ACC112 (cell line): ENCODE measurements at regions not wholly inside any gene's neighbourhood (a gene's known extent, or its start where the extent isn't known, plus 50 kb on each side); places are given as distances from the start of the nearest gene placed in this dataset.

Experiments used
- H2AFZ ChIP-seq: fragments of 200-600 bp; sonication (generic); one replicate; pipeline ENCODE4 v1.6.0; 2017; ENCODE audit warnings: antibody characterized with exemption, low read length; ENCODE audit not compliant: unreplicated experiment
- H3K27ac ChIP-seq: fragments of 200-600 bp; sonication (generic); 2 replicates; pipeline ENCODE4 v1.5.1; 2014; ENCODE audit warnings: low read depth, mild to moderate bottlenecking, antibody characterized with exemption, low read length, moderate library complexity
- H3K27me3 ChIP-seq: fragments of 200-600 bp; sonication (generic); 2 replicates; pipeline ENCODE4 v1.6.1; 2014; ENCODE audit warnings: mild to moderate bottlenecking, antibody characterized with exemption, low read length, moderate library complexity, mixed read lengths; ENCODE audit not compliant: insufficient read depth
- H3K36me3 ChIP-seq: fragments of 200-600 bp; sonication (generic); 2 replicates; pipeline ENCODE4 v1.6.1; 2016; ENCODE audit warnings: mild to moderate bottlenecking, antibody characterized with exemption, low read length, moderate library complexity, mixed read lengths; ENCODE audit not compliant: insufficient read depth
- H3K4me1 ChIP-seq: fragments of 200-600 bp; sonication (generic); one replicate; pipeline ENCODE4 v1.6.1; 2016; ENCODE audit warnings: low read length, mixed read lengths; ENCODE audit not compliant: insufficient read depth, unreplicated experiment, control insufficient read depth
- H3K4me3 ChIP-seq: fragments of 200-600 bp; sonication (generic); 2 replicates; pipeline ENCODE4 v1.5.1; 2014; ENCODE audit warnings: mild to moderate bottlenecking, low read depth, low read length
- H3K79me2 ChIP-seq: fragments of 200-600 bp; sonication (generic); one replicate; pipeline ENCODE4 v1.6.0; 2016; ENCODE audit warnings: low read length; ENCODE audit not compliant: control insufficient read depth, unreplicated experiment, insufficient read depth

GRCh38 chr19:28456708-28457320 lies 756.1 kb downstream of the UQCRFS1 start:
- Histone ChIP-seq H3K27me3 (no peaks in the 10 kb centered on the region), H2AFZ (no peak overlapping the region), H3K79me2 (no peaks in the 10 kb centered on the region), H3K4me3 (no peak overlapping the region), H3K36me3 (no peaks in the 10 kb centered on the region), H3K4me1 (no peaks in the 10 kb centered on the region), H3K27ac (no peak overlapping the region)

GRCh38 chr19:28456252-28456651 lies 756.7 kb downstream of the UQCRFS1 start:
- Histone ChIP-seq H3K79me2 (no peaks in the 10 kb centered on the region), H3K4me1 (no peaks in the 10 kb centered on the region), H3K36me3 (no peaks in the 10 kb centered on the region), H3K4me3 (no peak overlapping the region), H3K27ac (no peak overlapping the region), H3K27me3 (no peaks in the 10 kb centered on the region), H2AFZ (no peak overlapping the region)

GRCh38 chr19:28454083-28454482 lies 758.9 kb downstream of the UQCRFS1 start:
- H3K27me3 ChIP-seq, result no peaks in the 10 kb centered on the region
- H3K79me2 ChIP-seq, result no peaks in the 10 kb centered on the region
- H3K4me1 ChIP-seq, result no peaks in the 10 kb centered on the region
- H3K4me3 ChIP-seq, result no peak overlapping the region
- no peaks in the 10 kb centered on the region for H3K36me3 ChIP-seq
- no peak overlapping the region for H3K27ac ChIP-seq
- H2AFZ ChIP-seq, result no peak overlapping the region

GRCh38 chr19:28453420-28453819 lies 759.5 kb downstream of the UQCRFS1 start:
- Histone ChIP-seq H3K27me3 (no peaks in the 10 kb centered on the region), H3K79me2 (no peaks in the 10 kb centered on the region), H3K36me3 (no peaks in the 10 kb centered on the region), H2AFZ (no peak overlapping the region), H3K4me3 (no peak overlapping the region), H3K4me1 (no peaks in the 10 kb centered on the region), H3K27ac (no peak overlapping the region)

- Histone ChIP-seq H3K4me3 (no peak overlapping the region), H3K79me2 (no peaks in the 10 kb centered on the region), H3K36me3 (no peaks in the 10 kb centered on the region)
These were observed 763.1 kb downstream of the UQCRFS1 start for GRCh38 chr19:28449803-28450202.

GRCh38 chr19:28446511-28446910 lies 766.4 kb downstream of the UQCRFS1 start:
- Histone ChIP-seq H3K4me3 (no peak overlapping the region), H3K36me3 (no peaks in the 10 kb centered on the region)

More at GRCh38 chr19:28449803-28450202, 763.1 kb downstream of the UQCRFS1 start:
- no peak overlapping the region for H2AFZ ChIP-seq
- no peaks in the 10 kb centered on the region for H3K27me3 ChIP-seq
- H3K27ac ChIP-seq, result no peak overlapping the region
- no peaks in the 10 kb centered on the region for H3K4me1 ChIP-seq

GRCh38 chr19:28445826-28446225 lies 767.1 kb downstream of the UQCRFS1 start:
- Histone ChIP-seq H3K79me2 (no peaks in the 10 kb centered on the region), H3K4me1 (no peaks in the 10 kb centered on the region), H3K36me3 (no peaks in the 10 kb centered on the region), H3K4me3 (no peak overlapping the region), H2AFZ (peak overlapping the region; percentile 38), H3K27ac (no peak overlapping the region), H3K27me3 (no peaks in the 10 kb centered on the region)

More at GRCh38 chr19:28446511-28446910, 766.4 kb downstream of the UQCRFS1 start:
- no peak overlapping the region for H3K27ac ChIP-seq
- no peaks in the 10 kb centered on the region for H3K4me1 ChIP-seq
- no peaks in the 10 kb centered on the region for H3K27me3 ChIP-seq
- H3K79me2 ChIP-seq, result no peaks in the 10 kb centered on the region
- H2AFZ ChIP-seq, result no peak overlapping the region

- Histone ChIP-seq H2AFZ (no peak overlapping the region), H3K27ac (no peak overlapping the region), H3K27me3 (no peaks in the 10 kb centered on the region), H3K4me1 (no peaks in the 10 kb centered on the region), H3K79me2 (no peaks in the 10 kb centered on the region), H3K36me3 (no peaks in the 10 kb centered on the region), H3K4me3 (no peak overlapping the region)
These were observed 768.6 kb downstream of the UQCRFS1 start for GRCh38 chr19:28444362-28444761.

- Histone ChIP-seq H3K36me3 (no peaks in the 10 kb centered on the region), H3K27ac (no peak overlapping the region), H3K79me2 (no peaks in the 10 kb centered on the region), H3K4me1 (no peaks in the 10 kb centered on the region), H3K4me3 (no peak overlapping the region), H3K27me3 (no peaks in the 10 kb centered on the region), H2AFZ (no peak overlapping the region)
These were observed 769.6 kb downstream of the UQCRFS1 start for GRCh38 chr19:28443361-28443760.

- Histone ChIP-seq H3K27ac (no peak overlapping the region), H3K27me3 (peaks cover 3% of the 10 kb centered on the region; the same call in 1 of the 2 replicates), H3K36me3 (no peaks in the 10 kb centered on the region), H2AFZ (no peak overlapping the region), H3K4me3 (no peak overlapping the region), H3K79me2 (no peaks in the 10 kb centered on the region), H3K4me1 (no peaks in the 10 kb centered on the region)
These were observed 775.3 kb downstream of the UQCRFS1 start for GRCh38 chr19:28437390-28438346.

- Histone ChIP-seq H3K27me3 (peaks cover 3% of the 10 kb centered on the region; the same call in 1 of the 2 replicates), H3K79me2 (no peaks in the 10 kb centered on the region), H3K36me3 (no peaks in the 10 kb centered on the region), H3K4me1 (no peaks in the 10 kb centered on the region), H3K4me3 (no peak overlapping the region), H2AFZ (no peak overlapping the region), H3K27ac (no peak overlapping the region)
These were observed 776.6 kb downstream of the UQCRFS1 start for GRCh38 chr19:28436320-28436719.
